Neural crest cell (in vitro differentiated cells): ENCODE measurements at regions not wholly inside any gene's neighbourhood (a gene's known extent, or its start where the extent isn't known, plus 50 kb on each side); places are given as distances from the start of the nearest gene placed in this dataset.

Experiments used
- DNase-seq: peaks from one replicate; pipeline ENCODE4 v3.0.0; 2021; ENCODE audit warnings: low read depth, mixed read lengths, low spot score
- H3K27ac Mint-ChIP-seq: one replicate; pipeline ENCODE4 v1.8.0; 2021; ENCODE audit warnings: mild to moderate bottlenecking, mixed read lengths; ENCODE audit not compliant: unreplicated experiment
- H3K27me3 Mint-ChIP-seq: 2 replicates; pipeline ENCODE4 v1.8.0; 2021; ENCODE audit warnings: low read depth, mild to moderate bottlenecking, mixed read lengths
- H3K36me3 Mint-ChIP-seq: 2 replicates; pipeline ENCODE4 v1.8.0; 2021; ENCODE audit warnings: low read depth, mild to moderate bottlenecking, mixed read lengths
- H3K4me1 Mint-ChIP-seq: 2 replicates; pipeline ENCODE4 v1.8.0; 2021; ENCODE audit warnings: mixed read lengths
- H3K4me3 Mint-ChIP-seq: one replicate; pipeline ENCODE4 v1.8.0; 2021; ENCODE audit warnings: mild to moderate bottlenecking, mixed read lengths
- H3K9me3 Mint-ChIP-seq: 2 replicates; pipeline ENCODE4 v1.8.0; 2021; ENCODE audit warnings: mixed read lengths
- CTCF ChIP-seq: fragments of 200-600 bp; sonication (generic); conservative IDR thresholded peaks from 2 replicates; pipeline ENCODE4 v1.5.0; 2021; ENCODE audit warnings: antibody characterized with exemption, mild to moderate bottlenecking

- TF ChIP-seq CTCF = no peak
- DNase-seq = no peak
- Mint-ChIP-seq H3K9me3 (peaks cover 5% of the 10 kb centered on the region), H3K27me3 (no peaks in the 10 kb centered on the region), H3K4me3 (no peak overlapping the region), H3K27ac (no peak overlapping the region), H3K36me3 (no peaks in the 10 kb centered on the region), H3K4me1 (no peaks in the 10 kb centered on the region)
These were observed 568.2 kb downstream of the BCKDHB start for GRCh38 chr6:80674669-80675068.

- Mint-ChIP-seq H3K36me3 (no peaks in the 10 kb centered on the region), H3K4me1 (no peaks in the 10 kb centered on the region), H3K27me3 (no peaks in the 10 kb centered on the region), H3K9me3 (peaks cover 5% of the 10 kb centered on the region), H3K27ac (no peak overlapping the region), H3K4me3 (no peak overlapping the region)
- DNase-seq = no peak
- no peak for TF ChIP-seq CTCF
These were observed 566.9 kb downstream of the BCKDHB start for GRCh38 chr6:80673367-80673766.

- no peaks in the 10 kb centered on the region for H3K36me3 Mint-ChIP-seq
- no peaks in the 10 kb centered on the region for H3K9me3 Mint-ChIP-seq
- no peaks in the 10 kb centered on the region for H3K4me1 Mint-ChIP-seq
- no peak overlapping the region for H3K27ac Mint-ChIP-seq
- no peak for TF ChIP-seq CTCF
- no peaks in the 10 kb centered on the region for H3K27me3 Mint-ChIP-seq
- DNase-seq = no peak
- H3K4me3 Mint-ChIP-seq = no peak overlapping the region
These were observed 560.5 kb downstream of the BCKDHB start for GRCh38 chr6:80667006-80667405.

- Mint-ChIP-seq H3K27ac (no peak overlapping the region), H3K27me3 (no peaks in the 10 kb centered on the region), H3K4me1 (no peaks in the 10 kb centered on the region), H3K36me3 (no peaks in the 10 kb centered on the region), H3K4me3 (no peak overlapping the region), H3K9me3 (no peaks in the 10 kb centered on the region)
- no peak for TF ChIP-seq CTCF
- DNase-seq = no peak
These were observed 552.5 kb downstream of the BCKDHB start for GRCh38 chr6:80658926-80659325.

- H3K4me1 Mint-ChIP-seq = no peaks in the 10 kb centered on the region
- no peak for TF ChIP-seq CTCF
These were observed 540.7 kb downstream of the BCKDHB start for GRCh38 chr6:80647156-80647555.

GRCh38 chr6:80643881-80644280 is 537.4 kb downstream of the BCKDHB start:
- H3K9me3 Mint-ChIP-seq = peaks cover 4% of the 10 kb centered on the region
- H3K36me3 Mint-ChIP-seq = no peaks in the 10 kb centered on the region
- H3K27me3 Mint-ChIP-seq = no peaks in the 10 kb centered on the region
- no peak for DNase-seq
- peaks cover 14% of the 10 kb centered on the region for H3K4me1 Mint-ChIP-seq
- no peak overlapping the region for H3K4me3 Mint-ChIP-seq
- TF ChIP-seq CTCF = no peak
- H3K27ac Mint-ChIP-seq = no peak overlapping the region

More at GRCh38 chr6:80647156-80647555, 540.7 kb downstream of the BCKDHB start:
- Mint-ChIP-seq H3K27ac (no peak overlapping the region), H3K36me3 (no peaks in the 10 kb centered on the region), H3K9me3 (peaks cover 4% of the 10 kb centered on the region), H3K4me3 (no peak overlapping the region), H3K27me3 (no peaks in the 10 kb centered on the region)
- DNase-seq = no peak
